ENCODE measurements at regions not wholly inside any gene's neighbourhood (a gene's known extent, or its start where the extent isn't known, plus 50 kb on each side); places are given as distances from the start of the nearest gene placed in this dataset.

GRCh38 chr5:117205894-117206293 is 631.3 kb upstream of the SEMA6A start:
- Histone ChIP-seq H3K27ac (ENCODE audit: low read depth) (no peak overlapping the region), H3F3A (replicated peaks; ENCODE audit: low read depth) (no peaks in the 10 kb centered on the region), H3K4me3 (no peak overlapping the region), H2AFZ (peak overlapping the region; percentile 80), H3K9me2 (ENCODE audit: insufficient read depth) (0 out of 2 replicates have a peak, but pooled peaks cover 9% of the 10 kb centered on the region), H4K20me1 (replicated peaks; ENCODE audit: insufficient read depth) (no peaks in the 10 kb centered on the region), H3K27me3 (ENCODE audit: insufficient read depth) (no peaks in the 10 kb centered on the region), H3K4me1 (ENCODE audit: insufficient read depth) (peaks cover 18% of the 10 kb centered on the region), H3K36me3 (ENCODE audit: insufficient read depth) (0 out of 2 replicates have a peak, but pooled peaks cover 5% of the 10 kb centered on the region), H3K4me2 (no peak overlapping the region), H3K79me2 (replicated peaks; ENCODE audit: insufficient read depth) (no peaks in the 10 kb centered on the region)
- ATAC-seq, result no peak
- DNase-seq (ENCODE audit: low spot score), result no peak
- Mint-ChIP-seq H3K27ac (no peak overlapping the region), H3K9me3 (peaks cover 9% of the 10 kb centered on the region; the same call in 2 of the 3 replicates), H3K4me3 (no peak overlapping the region), H3K4me1 (peaks cover 31% of the 10 kb centered on the region), H3K36me3 (ENCODE audit: low read depth) (peaks cover 8% of the 10 kb centered on the region; the same call in 2 of the 3 replicates), H3K27me3 (ENCODE audit: insufficient read depth, low read depth, poor library complexity) (no peaks in the 10 kb centered on the region)
- TF ChIP-seq NANOG (IDR thresholded peaks at IDR 0.05; ENCODE audit: borderline replicate concordance) (no peak), POLR2AphosphoS5 (IDR thresholded peaks at IDR 0.05; ENCODE audit: low read depth) (no peak), CREB1 (CRISPR knock-in tag; IDR thresholded peaks at IDR 0.05; ENCODE audit: low read depth) (no peak), JUNB (IDR thresholded peaks at IDR 0.05; ENCODE audit: unreplicated experiment) (no peak), ZNF331 (CRISPR knock-in tag; IDR thresholded peaks at IDR 0.05; ENCODE audit: low read depth) (no peak), ZNF114 (CRISPR knock-in tag; IDR thresholded peaks at IDR 0.05) (no peak), EZH2phosphoT487 (IDR thresholded peaks at IDR 0.05; ENCODE audit: unreplicated experiment) (no peak), STAT1 (IDR thresholded peaks at IDR 0.05; ENCODE audit: unreplicated experiment) (no peak)
- TF ChIP-seq, protein P1, sequence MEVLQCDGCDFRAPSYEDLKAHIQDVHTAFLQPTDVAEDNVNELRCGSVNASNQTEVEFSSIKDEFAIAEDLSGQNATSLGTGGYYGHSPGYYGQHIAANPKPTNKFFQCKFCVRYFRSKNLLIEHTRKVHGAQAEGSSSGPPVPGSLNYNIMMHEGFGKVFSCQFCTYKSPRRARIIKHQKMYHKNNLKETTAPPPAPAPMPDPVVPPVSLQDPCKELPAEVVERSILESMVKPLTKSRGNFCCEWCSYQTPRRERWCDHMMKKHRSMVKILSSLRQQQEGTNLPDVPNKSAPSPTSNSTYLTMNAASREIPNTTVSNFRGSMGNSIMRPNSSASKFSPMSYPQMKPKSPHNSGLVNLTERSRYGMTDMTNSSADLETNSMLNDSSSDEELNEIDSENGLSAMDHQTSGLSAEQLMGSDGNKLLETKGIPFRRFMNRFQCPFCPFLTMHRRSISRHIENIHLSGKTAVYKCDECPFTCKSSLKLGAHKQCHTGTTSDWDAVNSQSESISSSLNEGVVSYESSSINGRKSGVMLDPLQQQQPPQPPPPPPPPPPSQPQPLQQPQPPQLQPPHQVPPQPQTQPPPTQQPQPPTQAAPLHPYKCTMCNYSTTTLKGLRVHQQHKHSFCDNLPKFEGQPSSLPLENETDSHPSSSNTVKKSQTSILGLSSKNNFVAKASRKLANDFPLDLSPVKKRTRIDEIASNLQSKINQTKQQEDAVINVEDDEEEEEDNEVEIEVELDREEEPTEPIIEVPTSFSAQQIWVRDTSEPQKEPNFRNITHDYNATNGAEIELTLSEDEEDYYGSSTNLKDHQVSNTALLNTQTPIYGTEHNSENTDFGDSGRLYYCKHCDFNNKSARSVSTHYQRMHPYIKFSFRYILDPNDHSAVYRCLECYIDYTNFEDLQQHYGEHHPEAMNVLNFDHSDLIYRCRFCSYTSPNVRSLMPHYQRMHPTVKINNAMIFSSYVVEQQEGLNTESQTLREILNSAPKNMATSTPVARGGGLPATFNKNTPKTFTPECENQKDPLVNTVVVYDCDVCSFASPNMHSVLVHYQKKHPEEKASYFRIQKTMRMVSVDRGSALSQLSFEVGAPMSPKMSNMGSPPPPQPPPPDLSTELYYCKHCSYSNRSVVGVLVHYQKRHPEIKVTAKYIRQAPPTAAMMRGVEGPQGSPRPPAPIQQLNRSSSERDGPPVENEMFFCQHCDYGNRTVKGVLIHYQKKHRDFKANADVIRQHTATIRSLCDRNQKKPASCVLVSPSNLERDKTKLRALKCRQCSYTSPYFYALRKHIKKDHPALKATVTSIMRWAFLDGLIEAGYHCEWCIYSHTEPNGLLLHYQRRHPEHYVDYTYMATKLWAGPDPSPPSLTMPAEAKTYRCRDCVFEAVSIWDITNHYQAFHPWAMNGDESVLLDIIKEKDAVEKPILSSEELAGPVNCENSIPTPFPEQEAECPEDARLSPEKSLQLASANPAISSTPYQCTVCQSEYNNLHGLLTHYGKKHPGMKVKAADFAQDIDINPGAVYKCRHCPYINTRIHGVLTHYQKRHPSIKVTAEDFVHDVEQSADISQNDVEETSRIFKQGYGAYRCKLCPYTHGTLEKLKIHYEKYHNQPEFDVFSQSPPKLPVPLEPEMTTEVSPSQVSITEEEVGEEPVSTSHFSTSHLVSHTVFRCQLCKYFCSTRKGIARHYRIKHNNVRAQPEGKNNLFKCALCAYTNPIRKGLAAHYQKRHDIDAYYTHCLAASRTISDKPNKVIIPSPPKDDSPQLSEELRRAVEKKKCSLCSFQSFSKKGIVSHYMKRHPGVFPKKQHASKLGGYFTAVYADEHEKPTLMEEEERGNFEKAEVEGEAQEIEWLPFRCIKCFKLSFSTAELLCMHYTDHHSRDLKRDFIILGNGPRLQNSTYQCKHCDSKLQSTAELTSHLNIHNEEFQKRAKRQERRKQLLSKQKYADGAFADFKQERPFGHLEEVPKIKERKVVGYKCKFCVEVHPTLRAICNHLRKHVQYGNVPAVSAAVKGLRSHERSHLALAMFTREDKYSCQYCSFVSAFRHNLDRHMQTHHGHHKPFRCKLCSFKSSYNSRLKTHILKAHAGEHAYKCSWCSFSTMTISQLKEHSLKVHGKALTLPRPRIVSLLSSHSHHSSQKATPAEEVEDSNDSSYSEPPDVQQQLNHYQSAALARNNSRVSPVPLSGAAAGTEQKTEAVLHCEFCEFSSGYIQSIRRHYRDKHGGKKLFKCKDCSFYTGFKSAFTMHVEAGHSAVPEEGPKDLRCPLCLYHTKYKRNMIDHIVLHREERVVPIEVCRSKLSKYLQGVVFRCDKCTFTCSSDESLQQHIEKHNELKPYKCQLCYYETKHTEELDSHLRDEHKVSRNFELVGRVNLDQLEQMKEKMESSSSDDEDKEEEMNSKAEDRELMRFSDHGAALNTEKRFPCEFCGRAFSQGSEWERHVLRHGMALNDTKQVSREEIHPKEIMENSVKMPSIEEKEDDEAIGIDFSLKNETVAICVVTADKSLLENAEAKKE (CRISPR knock-in tag; IDR thresholded peaks at IDR 0.05), result no peak
- TF ChIP-seq, protein P2, sequence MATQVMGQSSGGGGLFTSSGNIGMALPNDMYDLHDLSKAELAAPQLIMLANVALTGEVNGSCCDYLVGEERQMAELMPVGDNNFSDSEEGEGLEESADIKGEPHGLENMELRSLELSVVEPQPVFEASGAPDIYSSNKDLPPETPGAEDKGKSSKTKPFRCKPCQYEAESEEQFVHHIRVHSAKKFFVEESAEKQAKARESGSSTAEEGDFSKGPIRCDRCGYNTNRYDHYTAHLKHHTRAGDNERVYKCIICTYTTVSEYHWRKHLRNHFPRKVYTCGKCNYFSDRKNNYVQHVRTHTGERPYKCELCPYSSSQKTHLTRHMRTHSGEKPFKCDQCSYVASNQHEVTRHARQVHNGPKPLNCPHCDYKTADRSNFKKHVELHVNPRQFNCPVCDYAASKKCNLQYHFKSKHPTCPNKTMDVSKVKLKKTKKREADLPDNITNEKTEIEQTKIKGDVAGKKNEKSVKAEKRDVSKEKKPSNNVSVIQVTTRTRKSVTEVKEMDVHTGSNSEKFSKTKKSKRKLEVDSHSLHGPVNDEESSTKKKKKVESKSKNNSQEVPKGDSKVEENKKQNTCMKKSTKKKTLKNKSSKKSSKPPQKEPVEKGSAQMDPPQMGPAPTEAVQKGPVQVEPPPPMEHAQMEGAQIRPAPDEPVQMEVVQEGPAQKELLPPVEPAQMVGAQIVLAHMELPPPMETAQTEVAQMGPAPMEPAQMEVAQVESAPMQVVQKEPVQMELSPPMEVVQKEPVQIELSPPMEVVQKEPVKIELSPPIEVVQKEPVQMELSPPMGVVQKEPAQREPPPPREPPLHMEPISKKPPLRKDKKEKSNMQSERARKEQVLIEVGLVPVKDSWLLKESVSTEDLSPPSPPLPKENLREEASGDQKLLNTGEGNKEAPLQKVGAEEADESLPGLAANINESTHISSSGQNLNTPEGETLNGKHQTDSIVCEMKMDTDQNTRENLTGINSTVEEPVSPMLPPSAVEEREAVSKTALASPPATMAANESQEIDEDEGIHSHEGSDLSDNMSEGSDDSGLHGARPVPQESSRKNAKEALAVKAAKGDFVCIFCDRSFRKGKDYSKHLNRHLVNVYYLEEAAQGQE (IDR thresholded peaks at IDR 0.05; ENCODE audit: unreplicated experiment), result no peak
- TF ChIP-seq, protein P3, sequence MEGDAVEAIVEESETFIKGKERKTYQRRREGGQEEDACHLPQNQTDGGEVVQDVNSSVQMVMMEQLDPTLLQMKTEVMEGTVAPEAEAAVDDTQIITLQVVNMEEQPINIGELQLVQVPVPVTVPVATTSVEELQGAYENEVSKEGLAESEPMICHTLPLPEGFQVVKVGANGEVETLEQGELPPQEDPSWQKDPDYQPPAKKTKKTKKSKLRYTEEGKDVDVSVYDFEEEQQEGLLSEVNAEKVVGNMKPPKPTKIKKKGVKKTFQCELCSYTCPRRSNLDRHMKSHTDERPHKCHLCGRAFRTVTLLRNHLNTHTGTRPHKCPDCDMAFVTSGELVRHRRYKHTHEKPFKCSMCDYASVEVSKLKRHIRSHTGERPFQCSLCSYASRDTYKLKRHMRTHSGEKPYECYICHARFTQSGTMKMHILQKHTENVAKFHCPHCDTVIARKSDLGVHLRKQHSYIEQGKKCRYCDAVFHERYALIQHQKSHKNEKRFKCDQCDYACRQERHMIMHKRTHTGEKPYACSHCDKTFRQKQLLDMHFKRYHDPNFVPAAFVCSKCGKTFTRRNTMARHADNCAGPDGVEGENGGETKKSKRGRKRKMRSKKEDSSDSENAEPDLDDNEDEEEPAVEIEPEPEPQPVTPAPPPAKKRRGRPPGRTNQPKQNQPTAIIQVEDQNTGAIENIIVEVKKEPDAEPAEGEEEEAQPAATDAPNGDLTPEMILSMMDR (conservative IDR thresholded peaks at IDR 0.05; ENCODE audit: low read depth in 2 of 2), result no peak

Data from GM23338 (cell line).